ENCODE measurements at regions not wholly inside any gene's neighbourhood (a gene's known extent, or its start where the extent isn't known, plus 50 kb on each side); places are given as distances from the start of the nearest gene placed in this dataset.

GRCh38 chr2:14790041-14790640, 157.6 kb downstream of the LRATD1 start:
- TF ChIP-seq CTCF (IDR thresholded peaks at IDR 0.05; ENCODE audit: insufficient read depth, low read length, poor library complexity, severe bottlenecking), result no peak

GRCh38 chr2:14803994-14804393, 171.5 kb downstream of the LRATD1 start:
- no peaks in the 10 kb centered on the region for H3K27me3 ChIP-seq (ENCODE audit: control insufficient read depth, insufficient read depth, low read length)
- no peak for DNase-seq (ENCODE audit: low read depth)
- no peak for TF ChIP-seq CTCF (IDR thresholded peaks at IDR 0.05; ENCODE audit: insufficient read depth, low read length, poor library complexity, severe bottlenecking)

More at GRCh38 chr2:14790041-14790640, 157.6 kb downstream of the LRATD1 start:
- no peaks in the 10 kb centered on the region for H3K27me3 ChIP-seq (ENCODE audit: control insufficient read depth, insufficient read depth, low read length)
- no peak overlapping the region for H3K4me3 ChIP-seq (ENCODE audit: low read depth, low read length)
- no peaks in the 10 kb centered on the region for H3K36me3 ChIP-seq (ENCODE audit: control insufficient read depth, insufficient read depth, low read length)
- DNase-seq (ENCODE audit: low read depth), result no peak

GRCh38 chr2:14804902-14805301, 172.4 kb downstream of the LRATD1 start:
- TF ChIP-seq CTCF (IDR thresholded peaks at IDR 0.05; ENCODE audit: insufficient read depth, low read length, poor library complexity, severe bottlenecking), result no peak
- Histone ChIP-seq H3K4me3 (ENCODE audit: low read depth, low read length) (no peak overlapping the region), H3K36me3 (ENCODE audit: control insufficient read depth, insufficient read depth, low read length) (no peaks in the 10 kb centered on the region), H3K27me3 (ENCODE audit: control insufficient read depth, insufficient read depth, low read length) (no peaks in the 10 kb centered on the region)
- no peak for DNase-seq (ENCODE audit: low read depth)

More at GRCh38 chr2:14803994-14804393, 171.5 kb downstream of the LRATD1 start:
- no peak overlapping the region for H3K4me3 ChIP-seq (ENCODE audit: low read depth, low read length)
- no peaks in the 10 kb centered on the region for H3K36me3 ChIP-seq (ENCODE audit: control insufficient read depth, insufficient read depth, low read length)

GRCh38 chr2:14806613-14807012, 174.1 kb downstream of the LRATD1 start:
- TF ChIP-seq CTCF (IDR thresholded peaks at IDR 0.05; ENCODE audit: insufficient read depth, low read length, poor library complexity, severe bottlenecking), result no peak

GRCh38 chr2:14815201-14815600, 182.7 kb downstream of the LRATD1 start:
- Histone ChIP-seq H3K4me3 (ENCODE audit: low read depth, low read length) (no peak overlapping the region), H3K36me3 (ENCODE audit: control insufficient read depth, insufficient read depth, low read length) (no peaks in the 10 kb centered on the region), H3K27me3 (ENCODE audit: control insufficient read depth, insufficient read depth, low read length) (no peaks in the 10 kb centered on the region)
- TF ChIP-seq CTCF (IDR thresholded peaks at IDR 0.05; ENCODE audit: insufficient read depth, low read length, poor library complexity, severe bottlenecking), result no peak
- no peak for DNase-seq (ENCODE audit: low read depth)

More at GRCh38 chr2:14806613-14807012, 174.1 kb downstream of the LRATD1 start:
- Histone ChIP-seq H3K27me3 (ENCODE audit: control insufficient read depth, insufficient read depth, low read length) (no peaks in the 10 kb centered on the region), H3K4me3 (ENCODE audit: low read depth, low read length) (no peak overlapping the region), H3K36me3 (ENCODE audit: control insufficient read depth, insufficient read depth, low read length) (no peaks in the 10 kb centered on the region)
- DNase-seq (ENCODE audit: low read depth), result no peak

Data from kidney epithelial cell (primary cell).